Heart right ventricle (tissue), 16 donors: ENCODE measurements at regions not wholly inside any gene's neighbourhood (a gene's known extent, or its start where the extent isn't known, plus 50 kb on each side); places are given as distances from the start of the nearest gene placed in this dataset.

Source experiments
- ATAC-seq, 8 donors: fragments of 200-7000 bp; cut with Tn5 transposase; one replicate each; pipeline ENCODE4 v1.9.1; 2020; ENCODE audit warnings: mild to moderate bottlenecking in 8 of 8, moderate library complexity in 8 of 8, moderate number of reproducible peaks in 1 of 8
- DNase-seq, 2 donors: peaks; one replicate each; pipeline ENCODE4 v3.0.0-alpha.2; 2020
- H3K27ac ChIP-seq, 10 donors: fragments of 200-600 bp; sonication (generic) in 2 of 10; one replicate each; pipeline versions ENCODE4 v1.5.0 to v1.8.0; 2020 to 2022; ENCODE audit warnings: mild to moderate bottlenecking in 3 of 10
- H3K27me3 ChIP-seq, 7 donors: fragments of 200-600 bp; one replicate each; pipeline ENCODE4 v1.8.0; 2021 to 2022; ENCODE audit warnings: mild to moderate bottlenecking in 2 of 7
- H3K36me3 ChIP-seq, 9 donors: fragments of 200-600 bp; sonication (generic) in 1 of 9; one replicate each; pipeline versions ENCODE4 v1.5.0 to v1.8.0; 2020 to 2022; ENCODE audit warnings: mild to moderate bottlenecking in 2 of 9
- H3K4me1 ChIP-seq, 9 donors: fragments of 200-600 bp; sonication (generic) in 1 of 9; one replicate each; pipeline versions ENCODE4 v1.5.0 to v1.8.0; 2020 to 2022; ENCODE audit warnings: mild to moderate bottlenecking in 4 of 9
- H3K4me3 ChIP-seq, 10 donors: fragments of 200-600 bp; sonication (generic) in 2 of 10; one replicate each; pipeline versions ENCODE4 v1.5.0 to v1.8.0; 2020 to 2022; ENCODE audit warnings: mild to moderate bottlenecking in 7 of 10, moderate library complexity in 2 of 10
- H3K9me3 ChIP-seq, 11 donors: fragments of 200-600 bp in 10 of 11; sonication (generic) in 2 of 11; one replicate each; pipeline versions ENCODE4 v1.5.0 to v1.8.0; 2013 to 2022; ENCODE audit warnings: mild to moderate bottlenecking in 2 of 11, control low read depth in 1 of 11, moderate library complexity in 1 of 11
- WGBS, 2 donors: extraction: QIAGEN DNeasy Blood & Tissue Kit; methylation state at CpG; one replicate each; pipeline ENCODE4 v1.1.7; 2013; ENCODE audit warnings: inconsistent platforms in 1 of 2; 5-methylcytosine and 5-hydroxymethylcytosine counted together
- intact Hi-C, 10 donors: fragments of 100-400 bp; cut with DNase I; formaldehyde crosslinking; loops; one replicate each; pipeline versions ENCODE4 v1.11.1 to v1.14.2; 2022
- TF ChIP-seq, protein P1 (sequence below), 9 donors: fragments of 200-600 bp; sonication (generic) in 2 of 9; IDR thresholded peaks; one replicate each; pipeline versions ENCODE4 v1.5.0 to v1.8.0; 2021 to 2022; ENCODE audit warnings: antibody characterized with exemption in 9 of 9, mild to moderate bottlenecking in 5 of 9, moderate library complexity in 1 of 9
- donor health status: Arrhythmogenic right ventricular cardiomyopathy.
- donor health status: ischemic (EF 13 %, LVEDD 7.1; RV severe dilation, severe dysfunction).
- donor health status: healthy with polysubstance abuse.
- donor health status: DM: no; HTN: yes; CAD: no.
- donor health status: DM: no; HTN: no; CAD: no.
- donor health status: ischemic (EF 25% LVEDD 6.9; RV normal size, moderate dysfunction).
- donor health status: ischemic (EF 25% LVEDD 5.7; RV mildly dilated, moderate dysfunction).
- donor health status: healthy.
- donor health status: DM: yes; HTN: yes; CAD: no.
- donor health status: Ischemic cardiomyopathy.
- donor health status: ischemic (EF 35%, LVEDD 5.7; RV mildly dilated, moderate dysfunction).
- donor health status: nonischemic (EF 11% LVEDD 7.7; RV severe dilation, severe dysfunction).
- donor health status: DM: yes; HTN: yes; CAD: no.
- donor health status: PGD.
- donor health status: ischemic (EF 29% LVEDD 5.4; RV normal size, mild dysfunction).
- donor health status: nonischemic (EF 23%, LVEDD 6.1; RV moderate dilation, normal function).

- 76 to 79% methylated on average over 2 of the region's 2 CpGs for WGBS, 2 donors
- no peak for DNase-seq
- no peaks in the 10 kb centered on the region for H3K36me3 ChIP-seq
- no peaks in the 10 kb centered on the region for H3K27me3 ChIP-seq
- no peak overlapping the region for H3K4me3 ChIP-seq
- no peak overlapping the region for H3K27ac ChIP-seq
- no peaks in the 10 kb centered on the region for H3K4me1 ChIP-seq
- H3K9me3 ChIP-seq: no peaks in the 10 kb centered on the region
- TF ChIP-seq, protein P1, sequence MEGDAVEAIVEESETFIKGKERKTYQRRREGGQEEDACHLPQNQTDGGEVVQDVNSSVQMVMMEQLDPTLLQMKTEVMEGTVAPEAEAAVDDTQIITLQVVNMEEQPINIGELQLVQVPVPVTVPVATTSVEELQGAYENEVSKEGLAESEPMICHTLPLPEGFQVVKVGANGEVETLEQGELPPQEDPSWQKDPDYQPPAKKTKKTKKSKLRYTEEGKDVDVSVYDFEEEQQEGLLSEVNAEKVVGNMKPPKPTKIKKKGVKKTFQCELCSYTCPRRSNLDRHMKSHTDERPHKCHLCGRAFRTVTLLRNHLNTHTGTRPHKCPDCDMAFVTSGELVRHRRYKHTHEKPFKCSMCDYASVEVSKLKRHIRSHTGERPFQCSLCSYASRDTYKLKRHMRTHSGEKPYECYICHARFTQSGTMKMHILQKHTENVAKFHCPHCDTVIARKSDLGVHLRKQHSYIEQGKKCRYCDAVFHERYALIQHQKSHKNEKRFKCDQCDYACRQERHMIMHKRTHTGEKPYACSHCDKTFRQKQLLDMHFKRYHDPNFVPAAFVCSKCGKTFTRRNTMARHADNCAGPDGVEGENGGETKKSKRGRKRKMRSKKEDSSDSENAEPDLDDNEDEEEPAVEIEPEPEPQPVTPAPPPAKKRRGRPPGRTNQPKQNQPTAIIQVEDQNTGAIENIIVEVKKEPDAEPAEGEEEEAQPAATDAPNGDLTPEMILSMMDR (IDR thresholded peaks at IDR 0.05): no peak
- intact Hi-C loops: no loop called here
- ATAC-seq: no peak
These were observed 1056.4 kb downstream of the GALC start for GRCh38 chr14:86936556-86936955.

GRCh38 chr14:86935241-86935885 lies 1057.6 kb downstream of the GALC start:
- intact Hi-C loops: no loop called here
- Histone ChIP-seq H3K36me3 (no peaks in the 10 kb centered on the region), H3K9me3 (no peaks in the 10 kb centered on the region), H3K4me1 (no peaks in the 10 kb centered on the region), H3K27ac (no peak overlapping the region), H3K4me3 (no peak overlapping the region), H3K27me3 (no peaks in the 10 kb centered on the region)
- TF ChIP-seq, protein P1 (IDR thresholded peaks at IDR 0.05): no peak
- WGBS, 2 donors: 39 to 43% methylated on average over 8 of the region's 8 CpGs
- DNase-seq (no peak), ATAC-seq (no peak)

GRCh38 chr14:86933958-86934595 lies 1058.9 kb downstream of the GALC start:
- TF ChIP-seq, protein P1 (IDR thresholded peaks at IDR 0.05): no peak
- no peak for ATAC-seq
- no peak overlapping the region for H3K27ac ChIP-seq
- intact Hi-C loops: no loop called here
- no peak for DNase-seq
- no peak overlapping the region for H3K4me3 ChIP-seq
- no peaks in the 10 kb centered on the region for H3K9me3 ChIP-seq
- WGBS, 2 donors: 77 to 94% methylated on average over 7 of the region's 7 CpGs
- H3K36me3 ChIP-seq: no peaks in the 10 kb centered on the region
- no peaks in the 10 kb centered on the region for H3K4me1 ChIP-seq
- no peaks in the 10 kb centered on the region for H3K27me3 ChIP-seq

GRCh38 chr14:86933460-86933859 lies 1059.5 kb downstream of the GALC start:
- ATAC-seq (no peak), DNase-seq (no peak)
- Histone ChIP-seq H3K27ac (no peak overlapping the region), H3K4me1 (no peaks in the 10 kb centered on the region), H3K27me3 (no peaks in the 10 kb centered on the region), H3K4me3 (no peak overlapping the region), H3K36me3 (no peaks in the 10 kb centered on the region), H3K9me3 (no peaks in the 10 kb centered on the region)
- TF ChIP-seq, protein P1 (IDR thresholded peaks at IDR 0.05): no peak
- 86 to 89% methylated on average over 2 of the region's 2 CpGs for WGBS, 2 donors
- intact Hi-C loops: no loop called here
